RWPE2 (cell line): ENCODE measurements at regions not wholly inside any gene's neighbourhood (a gene's known extent, or its start where the extent isn't known, plus 50 kb on each side); places are given as distances from the start of the nearest gene placed in this dataset.

Source experiments
- ATAC-seq: fragments of 200-7000 bp; cut with Tn5 transposase; 3 replicates; pipeline ENCODE4 v1.9.1; 2021; ENCODE audit warnings: low read depth
- DNase-seq: peaks from one replicate; pipeline ENCODE4 v3.0.0-alpha.2; 2020; ENCODE audit warnings: low spot score
- H3K27ac ChIP-seq: fragments of 450-650 bp; 2 replicates; pipeline ENCODE4 v1.5.1; 2017; ENCODE audit warnings: mild to moderate bottlenecking; ENCODE audit not compliant: poor library complexity, severe bottlenecking
- H3K27me3 ChIP-seq: fragments of 250-450 bp; sonication (Bioruptor Pico); 2 replicates; pipeline ENCODE4 v1.5.1; 2021; ENCODE audit warnings: mild to moderate bottlenecking, moderate library complexity; ENCODE audit not compliant: insufficient read depth, poor library complexity, severe bottlenecking
- H3K36me3 ChIP-seq: fragments of 250-450 bp; sonication (Bioruptor Pico); 2 replicates; pipeline ENCODE4 v1.5.1; 2020; ENCODE audit warnings: low read depth, mild to moderate bottlenecking, moderate library complexity
- H3K4me1 ChIP-seq: fragments of 250-450 bp; sonication (Bioruptor Pico); 2 replicates; pipeline ENCODE4 v1.5.1; 2021; ENCODE audit warnings: mild to moderate bottlenecking, moderate library complexity; ENCODE audit not compliant: insufficient read depth, poor library complexity, severe bottlenecking
- H3K4me3 ChIP-seq: fragments of 250-450 bp; sonication (Bioruptor Pico); 2 replicates; pipeline ENCODE4 v1.5.1; 2021; ENCODE audit warnings: mild to moderate bottlenecking, moderate library complexity; ENCODE audit not compliant: severe bottlenecking
- H3K9me3 ChIP-seq: fragments of 250-450 bp; sonication (Bioruptor Pico); 2 replicates; pipeline ENCODE4 v1.5.1; 2021; ENCODE audit warnings: mild to moderate bottlenecking, moderate library complexity; ENCODE audit not compliant: severe bottlenecking
- TF ChIP-seq, protein P1 (sequence below): fragments of 450-650 bp; IDR thresholded peaks from one replicate; pipeline ENCODE4 v1.5.1; 2017; ENCODE audit warnings: mild to moderate bottlenecking, moderate library complexity; ENCODE audit not compliant: poor library complexity, severe bottlenecking

DNA sequence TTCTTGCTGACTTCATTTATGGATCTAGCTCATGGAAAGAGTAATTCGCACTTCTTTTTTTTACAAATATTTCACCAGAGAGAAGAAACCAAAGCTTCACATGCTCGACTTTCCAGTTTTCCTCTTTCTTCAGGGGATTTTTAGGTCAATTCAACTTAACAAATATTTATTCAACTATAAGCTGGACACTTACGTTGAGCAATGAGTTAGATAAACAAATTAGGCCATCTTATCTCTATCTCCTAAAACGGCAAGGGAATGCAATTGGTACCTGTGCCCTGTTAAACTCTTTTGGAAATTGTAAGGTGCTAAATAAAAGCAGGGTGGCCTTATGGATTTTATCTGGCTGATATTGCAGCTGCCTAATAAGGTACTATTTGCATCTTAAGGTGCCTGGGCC lies 145.1 kb upstream of the RAI14 start:
- H3K36me3 ChIP-seq = no peaks in the 10 kb centered on the region
- DNase-seq = no peak

DNA sequence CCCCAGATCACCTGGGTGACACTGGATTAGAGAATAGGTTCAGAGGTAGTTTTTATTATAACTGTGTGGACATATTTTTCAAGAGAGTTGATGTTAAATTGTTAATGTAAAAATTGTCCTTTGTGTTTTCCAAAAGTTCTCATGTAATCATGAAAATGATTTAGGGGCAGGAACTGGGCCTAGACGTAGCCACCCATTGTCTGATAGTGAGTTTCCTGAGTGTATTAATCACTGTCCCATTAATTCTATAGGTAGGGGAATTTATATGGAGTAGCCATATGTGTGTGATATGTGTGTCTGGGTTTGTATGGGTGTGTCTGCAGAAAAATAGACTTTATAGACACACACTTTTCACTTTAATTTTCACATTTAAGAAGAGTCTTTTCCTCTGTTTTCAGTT lies 144.6 kb upstream of the RAI14 start:
- H3K27me3 ChIP-seq = no peaks in the 10 kb centered on the region

More for the DNA sequence above, 145.1 kb upstream of the RAI14 start:
- Histone ChIP-seq H3K9me3 (no peaks in the 10 kb centered on the region), H3K4me1 (no peaks in the 10 kb centered on the region), H3K4me3 (no peak overlapping the region), H3K27me3 (no peaks in the 10 kb centered on the region), H3K27ac (no peak overlapping the region)
- TF ChIP-seq, protein P1, sequence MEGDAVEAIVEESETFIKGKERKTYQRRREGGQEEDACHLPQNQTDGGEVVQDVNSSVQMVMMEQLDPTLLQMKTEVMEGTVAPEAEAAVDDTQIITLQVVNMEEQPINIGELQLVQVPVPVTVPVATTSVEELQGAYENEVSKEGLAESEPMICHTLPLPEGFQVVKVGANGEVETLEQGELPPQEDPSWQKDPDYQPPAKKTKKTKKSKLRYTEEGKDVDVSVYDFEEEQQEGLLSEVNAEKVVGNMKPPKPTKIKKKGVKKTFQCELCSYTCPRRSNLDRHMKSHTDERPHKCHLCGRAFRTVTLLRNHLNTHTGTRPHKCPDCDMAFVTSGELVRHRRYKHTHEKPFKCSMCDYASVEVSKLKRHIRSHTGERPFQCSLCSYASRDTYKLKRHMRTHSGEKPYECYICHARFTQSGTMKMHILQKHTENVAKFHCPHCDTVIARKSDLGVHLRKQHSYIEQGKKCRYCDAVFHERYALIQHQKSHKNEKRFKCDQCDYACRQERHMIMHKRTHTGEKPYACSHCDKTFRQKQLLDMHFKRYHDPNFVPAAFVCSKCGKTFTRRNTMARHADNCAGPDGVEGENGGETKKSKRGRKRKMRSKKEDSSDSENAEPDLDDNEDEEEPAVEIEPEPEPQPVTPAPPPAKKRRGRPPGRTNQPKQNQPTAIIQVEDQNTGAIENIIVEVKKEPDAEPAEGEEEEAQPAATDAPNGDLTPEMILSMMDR = no peak
- no peak for ATAC-seq

DNA sequence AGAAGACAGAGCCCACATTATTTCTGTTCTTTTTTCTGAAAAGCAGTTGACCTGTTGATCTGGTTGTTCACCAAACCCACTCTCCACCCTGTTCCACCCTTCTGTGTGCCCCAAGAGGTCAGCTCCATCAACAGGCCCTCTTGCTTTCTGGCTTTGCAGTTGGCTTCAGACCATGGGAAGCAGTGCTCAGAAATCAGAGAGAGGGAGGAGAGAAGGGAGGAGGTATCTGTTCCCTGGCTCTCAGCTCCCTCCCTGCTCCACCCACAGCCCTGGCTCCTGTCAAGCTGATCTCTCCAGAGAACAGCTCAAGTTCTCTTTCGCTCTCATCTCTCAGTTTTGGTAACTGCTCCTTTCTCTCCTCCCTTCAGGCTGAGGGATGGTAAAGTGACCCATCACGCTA lies 144.2 kb upstream of the RAI14 start:
- Histone ChIP-seq H3K36me3 (no peaks in the 10 kb centered on the region), H3K4me3 (no peak overlapping the region), H3K27ac (no peak overlapping the region), H3K27me3 (no peaks in the 10 kb centered on the region), H3K4me1 (no peaks in the 10 kb centered on the region), H3K9me3 (no peaks in the 10 kb centered on the region)
- no peak for DNase-seq
- no peak for ATAC-seq
- TF ChIP-seq, protein P1 = no peak

More for the DNA sequence above, 144.6 kb upstream of the RAI14 start:
- Histone ChIP-seq H3K27ac (no peak overlapping the region), H3K36me3 (no peaks in the 10 kb centered on the region), H3K4me1 (no peaks in the 10 kb centered on the region), H3K4me3 (no peak overlapping the region), H3K9me3 (no peaks in the 10 kb centered on the region)
- TF ChIP-seq, protein P1 = no peak
- ATAC-seq (no peak), DNase-seq (no peak)

DNA sequence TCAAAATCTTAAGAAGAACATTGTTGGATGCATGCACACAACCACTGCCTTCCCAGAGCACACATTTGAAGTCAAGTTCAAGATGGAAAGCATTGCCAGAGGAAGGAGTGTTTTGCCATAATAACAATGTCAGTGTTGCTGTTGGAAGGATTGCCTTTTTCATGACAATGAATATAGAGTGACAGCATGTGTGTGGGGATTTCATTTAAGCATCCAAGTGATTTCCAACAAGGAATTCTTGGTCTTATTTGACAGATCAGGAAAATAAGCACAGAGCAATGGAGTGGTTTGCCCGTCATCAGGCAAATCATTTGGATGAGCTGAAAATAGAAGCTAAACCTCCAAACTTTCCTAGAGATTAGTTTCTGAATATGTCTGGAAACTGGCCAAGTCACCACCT lies 140.0 kb upstream of the RAI14 start:
- Histone ChIP-seq H3K4me3 (no peak overlapping the region), H3K36me3 (no peaks in the 10 kb centered on the region), H3K4me1 (no peaks in the 10 kb centered on the region), H3K27me3 (no peaks in the 10 kb centered on the region), H3K27ac (no peak overlapping the region), H3K9me3 (no peaks in the 10 kb centered on the region)
- ATAC-seq (no peak), DNase-seq (no peak)
- TF ChIP-seq, protein P1 = no peak

DNA sequence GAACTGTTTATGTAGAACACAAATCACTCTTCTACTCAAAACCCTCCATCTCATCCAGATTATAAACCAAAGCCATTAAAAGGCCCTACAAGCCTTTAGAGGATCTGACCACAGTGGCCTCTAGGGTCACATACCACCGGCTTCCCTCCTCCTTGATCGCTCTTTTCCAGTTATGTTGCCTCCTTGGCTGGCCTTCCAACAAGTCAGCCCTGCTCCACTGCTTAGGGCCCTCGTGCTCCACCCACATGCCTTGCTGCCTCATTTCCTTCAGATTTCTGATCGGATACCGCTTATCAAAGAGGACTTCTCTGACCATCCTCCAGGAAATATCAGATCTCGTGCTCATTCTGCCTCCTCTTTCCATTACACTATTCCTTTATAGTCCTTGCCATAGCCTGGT lies 139.4 kb upstream of the RAI14 start:
- Histone ChIP-seq H3K27me3 (no peaks in the 10 kb centered on the region), H3K36me3 (no peaks in the 10 kb centered on the region), H3K9me3 (no peaks in the 10 kb centered on the region), H3K4me1 (no peaks in the 10 kb centered on the region), H3K27ac (no peak overlapping the region), H3K4me3 (no peak overlapping the region)
- no peak for ATAC-seq
- TF ChIP-seq, protein P1 = no peak
- DNase-seq = no peak
